HG03045 (cell line): ENCODE measurements at regions not wholly inside any gene's neighbourhood (a gene's known extent, or its start where the extent isn't known, plus 50 kb on each side); places are given as distances from the start of the nearest gene placed in this dataset.
"Not testable (repeated sequence)": the region's sequence is repeated elsewhere in the genome, so short reads cannot be mapped to it uniquely, and the experiment has no call there.

Source experiments
- ATAC-seq: cut with Tn5 transposase; IDR thresholded peaks from one replicate; pipeline ENCODE4 v1.9.1; 2021; ENCODE audit warnings: mild to moderate bottlenecking, moderate library complexity; ENCODE audit not compliant: unreplicated experiment

GRCh38 chr6:4420160-4420865 lies 284.9 kb upstream of the ECI2 start:
- no peak for ATAC-seq

DNA sequence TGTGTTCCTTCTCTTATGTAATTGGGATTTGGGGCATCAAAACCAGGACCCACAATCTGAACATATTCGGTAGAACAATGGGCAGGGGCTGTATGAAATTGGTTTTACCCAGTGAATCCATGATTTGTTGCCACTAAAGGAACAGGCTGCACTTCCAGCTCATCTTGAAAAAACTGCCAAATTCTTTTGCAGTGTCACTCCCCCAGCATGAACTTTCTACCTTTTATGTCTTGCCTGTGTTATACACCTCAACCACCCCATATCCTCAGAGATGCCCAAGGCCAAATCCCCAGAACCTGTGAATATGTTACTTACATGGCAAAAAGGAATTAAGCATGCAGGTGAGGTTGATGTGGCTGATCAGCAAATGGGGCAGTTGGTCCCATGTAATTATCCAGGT lies 280.2 kb upstream of the ECI2 start:
- ATAC-seq: no peak

DNA sequence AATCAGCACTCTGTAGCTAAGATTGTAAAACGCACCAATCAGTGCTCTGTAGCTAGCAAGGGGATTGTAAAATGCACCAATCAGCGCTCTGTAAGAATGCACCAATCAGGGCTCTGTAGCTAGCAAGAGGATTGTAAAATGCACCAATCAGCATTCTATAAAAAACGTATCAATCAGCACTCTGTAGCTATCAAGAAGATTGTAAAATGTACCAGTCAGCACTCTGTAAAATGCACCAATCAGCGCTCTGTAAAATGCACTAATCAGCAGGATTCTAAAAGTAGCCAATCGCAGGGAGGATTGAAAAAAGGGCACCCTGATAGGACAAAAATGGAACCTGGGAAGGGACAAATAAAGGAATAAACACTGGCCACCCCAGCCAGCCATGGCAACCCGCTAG lies 278.7 kb upstream of the ECI2 start:
- not testable (repeated sequence) for ATAC-seq

- ATAC-seq: no peak
Observed at GRCh38 chr6:4413073-4413472, 277.7 kb upstream of the ECI2 start.

DNA sequence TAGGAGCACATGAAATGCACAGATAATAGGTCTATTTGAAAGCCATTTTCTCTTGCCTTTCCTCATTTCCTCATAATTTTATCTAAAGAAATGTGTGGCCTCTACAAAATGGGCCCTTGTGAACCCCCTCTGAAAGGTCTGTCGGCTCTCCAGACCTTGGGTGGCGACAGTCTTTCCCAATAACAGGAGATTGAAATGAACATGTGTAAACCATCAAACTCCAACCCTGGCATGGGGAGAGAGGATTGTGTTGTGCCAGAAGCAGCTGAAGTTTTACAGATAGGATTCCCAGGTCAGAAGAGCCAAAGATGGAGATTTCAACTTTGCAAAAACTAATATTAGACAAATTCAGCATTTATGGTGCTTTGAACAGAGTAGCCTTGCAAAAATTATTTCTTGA lies 277.1 kb upstream of the ECI2 start:
- no peak for ATAC-seq

DNA sequence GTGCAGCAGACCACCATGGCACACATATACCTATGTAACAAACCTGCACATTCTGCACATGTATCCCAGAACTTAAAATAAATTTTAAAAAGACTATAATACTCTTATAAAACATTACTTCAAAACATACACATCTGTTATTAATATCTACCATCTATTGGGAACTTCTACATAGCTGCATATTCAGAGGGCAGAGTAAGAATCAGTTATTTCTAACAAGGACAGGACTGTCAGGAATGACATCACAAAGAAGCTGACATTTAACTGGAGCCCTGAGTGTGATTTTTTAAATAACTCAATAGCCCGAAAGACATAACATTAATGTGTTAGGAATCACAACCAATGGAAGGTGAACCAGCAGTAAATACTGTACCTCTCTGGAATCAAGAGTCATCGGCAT lies 276.7 kb upstream of the ECI2 start:
- ATAC-seq: no peak

DNA sequence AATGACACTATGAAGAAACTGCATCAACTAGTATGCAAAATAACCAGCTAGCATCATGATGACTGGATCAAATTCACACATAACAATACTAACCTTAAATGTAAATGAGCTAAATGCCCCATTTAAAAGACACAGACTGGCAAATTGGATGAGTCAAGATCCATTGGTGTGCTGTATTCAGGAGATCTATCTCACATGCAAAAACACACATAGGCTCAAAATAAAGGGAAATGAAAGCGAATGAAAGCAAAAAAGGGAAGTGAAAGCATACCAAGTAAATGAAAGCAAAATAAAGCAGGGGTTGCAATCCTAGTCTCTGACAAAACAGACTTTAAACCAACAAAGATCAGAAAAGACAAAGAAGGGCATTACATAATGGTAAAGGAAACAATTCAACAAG lies 272.3 kb upstream of the ECI2 start:
- ATAC-seq: not testable (repeated sequence)

- no peak for ATAC-seq
Observed at GRCh38 chr6:4405621-4406212, 270.3 kb upstream of the ECI2 start.

DNA sequence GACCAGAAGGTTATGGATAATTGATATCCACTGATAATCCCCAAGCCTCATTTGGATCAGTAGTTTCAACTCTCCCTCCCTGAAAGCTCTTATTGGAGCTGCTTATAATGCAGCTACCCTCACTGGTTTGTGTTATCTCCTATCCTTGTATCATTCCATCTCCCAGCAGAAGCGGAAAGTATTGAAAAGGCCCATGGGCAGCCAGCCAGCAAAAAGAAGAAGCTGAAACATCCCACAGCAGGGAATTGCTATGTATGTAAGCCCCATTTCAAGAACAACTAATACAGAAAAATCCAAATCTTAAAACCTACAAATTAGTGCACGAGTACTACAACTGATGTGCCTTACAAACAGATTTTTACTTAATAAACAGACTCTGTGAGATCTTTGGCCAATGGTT lies 269.0 kb upstream of the ECI2 start:
- no peak for ATAC-seq

DNA sequence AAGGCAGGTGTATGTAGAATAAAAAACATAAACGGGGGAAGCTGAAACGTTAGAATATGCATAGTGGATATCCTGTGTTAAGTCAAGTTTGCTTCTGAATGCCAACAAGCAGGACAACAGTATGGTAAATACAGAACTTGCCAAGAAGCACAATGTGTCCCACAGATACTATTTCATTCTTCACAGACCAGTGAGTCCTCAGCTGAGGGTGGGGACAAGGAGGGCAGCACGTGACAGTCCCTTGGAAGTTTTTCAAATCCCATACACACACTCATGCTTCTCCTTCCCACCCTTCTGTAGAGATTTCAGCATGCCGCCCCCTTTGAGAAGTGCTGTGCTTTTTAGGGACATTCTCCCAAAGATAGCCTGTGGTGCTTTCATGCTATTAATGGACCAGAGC lies 268.5 kb upstream of the ECI2 start:
- no peak for ATAC-seq

GRCh38 chr6:4403023-4403752 lies 267.8 kb upstream of the ECI2 start:
- no peak for ATAC-seq

- no peak for ATAC-seq
Observed at GRCh38 chr6:4402477-4402976, 267.2 kb upstream of the ECI2 start.

DNA sequence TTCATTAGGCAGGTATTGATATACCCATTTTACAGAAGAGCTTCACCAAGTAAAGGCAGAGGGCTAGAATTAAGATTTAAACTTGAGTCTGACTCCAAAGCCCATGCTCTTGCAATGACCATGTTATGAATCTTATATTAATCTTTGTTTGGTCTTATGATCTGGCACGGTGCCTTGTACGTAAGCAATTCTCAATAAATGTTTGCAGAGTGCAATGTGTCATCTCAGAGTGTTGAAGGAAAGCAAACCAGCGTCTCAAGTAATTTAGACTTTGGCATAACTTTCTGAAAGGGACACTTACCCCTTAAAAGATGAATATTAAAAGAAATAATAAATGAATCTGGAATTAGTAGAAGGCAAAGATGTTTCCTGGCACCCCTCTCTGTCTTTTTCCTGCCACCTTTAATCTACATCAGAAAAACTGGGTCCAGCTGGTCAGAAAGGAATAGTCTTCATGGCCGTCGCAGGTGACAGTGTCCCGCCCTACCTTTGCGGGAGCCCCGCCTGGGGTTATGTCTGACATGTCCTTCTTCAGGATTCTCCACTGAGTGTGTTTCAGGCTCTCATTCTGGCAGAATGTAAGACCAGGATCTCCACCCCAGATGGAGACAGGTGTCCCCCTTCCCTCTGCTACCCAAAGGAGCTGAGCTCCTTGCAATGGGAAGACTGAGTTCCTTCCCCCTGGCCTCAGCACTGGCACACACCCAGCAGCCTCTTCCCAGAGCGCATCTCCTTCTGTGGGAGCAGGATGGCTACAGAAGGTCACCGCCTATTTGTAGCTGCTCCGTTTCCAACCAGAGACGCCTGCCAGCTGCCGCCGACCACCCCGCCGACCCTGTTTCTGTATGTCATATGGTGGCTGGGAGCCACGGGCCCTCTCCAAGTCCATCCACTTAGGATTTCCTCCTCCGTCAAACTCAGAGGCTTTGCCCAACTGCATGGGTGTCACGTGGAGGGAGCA lies 266.3 kb upstream of the ECI2 start:
- no peak for ATAC-seq

GRCh38 chr6:4399656-4400055 lies 264.3 kb upstream of the ECI2 start:
- ATAC-seq: no peak

DNA sequence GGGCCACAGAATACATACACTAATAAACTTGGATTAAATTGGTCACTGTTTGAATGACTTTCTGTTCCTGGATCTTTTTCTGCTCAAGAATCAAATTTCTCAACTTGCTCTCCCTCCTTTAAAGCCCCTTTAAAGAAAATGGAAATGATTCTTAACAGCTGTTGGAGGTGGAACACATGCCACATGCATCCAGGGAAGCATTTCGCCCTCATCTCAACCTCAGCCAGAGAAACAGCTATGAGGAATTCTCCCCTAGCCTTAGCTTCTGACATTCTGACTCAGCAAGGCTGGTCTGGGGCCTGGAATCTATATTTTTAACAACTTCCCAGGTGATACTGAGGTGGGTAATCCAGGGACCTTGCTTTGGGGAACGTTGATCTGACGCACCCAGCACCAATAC lies 263.4 kb upstream of the ECI2 start:
- ATAC-seq: no peak

DNA sequence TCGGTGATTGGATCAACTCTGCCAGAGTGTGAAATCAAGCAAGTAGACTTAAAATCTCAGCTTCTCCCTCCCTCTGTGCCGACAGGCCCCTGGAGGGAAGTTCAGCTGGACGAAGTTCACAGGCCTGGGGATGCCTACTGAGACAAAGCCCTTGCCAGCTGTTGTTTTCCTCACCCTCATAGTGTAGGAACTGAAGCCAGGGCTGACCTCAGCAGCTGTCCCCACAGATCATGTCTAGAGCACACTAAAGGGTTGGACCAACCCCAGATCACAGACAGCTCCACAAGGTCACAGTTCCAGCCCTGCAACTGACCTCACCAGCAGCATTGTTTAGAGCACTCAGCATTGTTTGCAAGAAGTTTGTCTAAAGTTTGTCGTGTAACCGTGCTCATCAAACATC lies 261.9 kb upstream of the ECI2 start:
- ATAC-seq: no peak

- ATAC-seq: no peak
Observed at GRCh38 chr6:4396044-4396443, 260.7 kb upstream of the ECI2 start.

GRCh38 chr6:4395386-4395785 lies 260.0 kb upstream of the ECI2 start:
- ATAC-seq: no peak

- ATAC-seq: no peak
Observed at GRCh38 chr6:4394786-4395185, 259.4 kb upstream of the ECI2 start.

- ATAC-seq: no peak
Observed at GRCh38 chr6:4388675-4389074, 253.3 kb upstream of the ECI2 start.

DNA sequence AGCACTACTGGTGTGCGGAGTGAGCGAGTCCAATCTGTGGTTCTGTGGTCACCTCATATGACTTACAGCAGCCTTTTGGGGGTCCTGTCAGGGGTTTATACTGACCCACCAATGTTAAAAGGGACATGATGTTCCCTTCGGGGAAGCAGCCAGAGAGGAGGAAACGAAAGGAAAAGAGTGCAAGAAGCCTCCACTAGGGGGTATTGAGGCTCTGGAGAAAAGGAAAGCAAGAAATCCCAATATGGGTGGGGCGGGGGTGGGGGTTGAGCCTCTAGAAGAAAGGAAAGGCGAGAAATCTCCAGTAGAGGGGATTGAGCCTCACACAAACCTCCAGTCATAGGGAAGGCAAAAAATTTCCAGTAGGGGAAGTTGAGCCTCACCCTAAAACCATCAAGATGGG lies 249.3 kb upstream of the ECI2 start:
- no peak for ATAC-seq
